B cell (primary cell): ENCODE measurements at regions not wholly inside any gene's neighbourhood (a gene's known extent, or its start where the extent isn't known, plus 50 kb on each side); places are given as distances from the start of the nearest gene placed in this dataset.

Experiments used
- ATAC-seq: fragments of 200-7000 bp; cut with Tn5 transposase; one replicate; pipeline ENCODE4 v1.10.0; 2021; ENCODE audit warnings: low read depth, mild to moderate bottlenecking, moderate number of reproducible peaks, moderate library complexity
- CTCF ChIA-PET: fragments of 350-600 bp; sonication (Branson Sonifier 250); formaldehyde crosslinking; loops from one replicate; lab custom pipeline; 2021; ENCODE audit warnings: antibody characterized with exemption, inconsistent platforms; lab: Charles Lee
- POLR2A ChIA-PET: fragments of 350-600 bp; sonication (Branson Sonifier 250); formaldehyde crosslinking; loops from one replicate; lab custom pipeline; 2021; ENCODE audit warnings: antibody characterized with exemption; lab: Charles Lee
- DNase-seq: peaks from one replicate; pipeline ENCODE4 v3.0.0; 2013
- H2AFZ ChIP-seq: 2 replicates; pipeline ENCODE4 v1.6.1; 2012; ENCODE audit warnings: mild to moderate bottlenecking, low read depth, low read length; ENCODE audit not compliant: insufficient read depth, poor library complexity, severe bottlenecking
- H3K27ac ChIP-seq, 2 donors: 1 replicate in 1 of 2; 2 replicates in 1 of 2; pipeline ENCODE4 v1.5.1; 2012 to 2013; ENCODE audit warnings: low read length in 2 of 2, mild to moderate bottlenecking in 2 of 2, moderate library complexity in 1 of 2
- H3K27me3 ChIP-seq, 4 experiments: fragments of 200-600 bp in 1 of 4; sonication (generic) in 1 of 4; replicated peaks in 1 of 4; 1 replicate in 2 of 4; 2 replicates in 2 of 4; pipeline versions ENCODE4 v1.6.1 to v1.7.0; 2013 to 2016; ENCODE audit warnings: low read length in 3 of 4, mild to moderate bottlenecking in 2 of 4, mixed read lengths in 1 of 4, moderate library complexity in 1 of 4; ENCODE audit not compliant: insufficient read depth in 4 of 4, control insufficient read depth in 3 of 4; ENCODE audit errors: control extremely low read depth in 1 of 4
- H3K36me3 ChIP-seq, 2 experiments: replicated peaks in 1 of 2; 1 replicate in 1 of 2; 2 replicates in 1 of 2; pipeline versions ENCODE4 v1.6.1 to v1.7.1; 2013; ENCODE audit warnings: low read length in 1 of 2; ENCODE audit not compliant: insufficient read depth in 2 of 2, control insufficient read depth in 1 of 2; ENCODE audit errors: control extremely low read depth in 1 of 2, extremely low read depth in 1 of 2
- H3K4me1 ChIP-seq, 2 donors: fragments of 200-600 bp in 1 of 2; sonication (generic) in 1 of 2; 1 replicate in 1 of 2; 2 replicates in 1 of 2; pipeline versions ENCODE4 v1.5.1 to v1.6.1; 2013 to 2017; ENCODE audit warnings: low read length in 2 of 2; ENCODE audit not compliant: control insufficient read depth in 2 of 2, insufficient read depth in 2 of 2
- H3K4me2 ChIP-seq: replicated peaks from 2 replicates; pipeline ENCODE3; 2012; ENCODE audit warnings: mild to moderate bottlenecking, low read depth, low read length; ENCODE audit not compliant: poor library complexity, severe bottlenecking
- H3K4me3 ChIP-seq, 5 experiments: fragments of 200-600 bp in 1 of 5; sonication (generic) in 1 of 5; 1 replicate in 3 of 5; 2 replicates in 2 of 5; pipeline versions ENCODE4 v1.5.1 to v1.7.0; 2011 to 2016; ENCODE audit warnings: low read length in 4 of 5, mild to moderate bottlenecking in 4 of 5, low read depth in 2 of 5, control low read depth in 1 of 5, moderate library complexity in 1 of 5; ENCODE audit not compliant: insufficient read depth in 1 of 5; ENCODE audit errors: control extremely low read depth in 1 of 5, extremely low read depth in 1 of 5
- H3K79me2 ChIP-seq: fragments of 200-600 bp; sonication (generic); one replicate; pipeline ENCODE4 v1.6.0; 2016; ENCODE audit warnings: low read length; ENCODE audit not compliant: control insufficient read depth, insufficient read depth
- H3K9ac ChIP-seq: fragments of 200-600 bp; sonication (generic); 2 replicates; pipeline ENCODE4 v1.6.1; 2017; ENCODE audit warnings: mild to moderate bottlenecking, low read length, moderate library complexity
- H3K9me3 ChIP-seq, 3 donors: one replicate each; pipeline versions ENCODE4 v1.6.1 to v1.7.1; 2013; ENCODE audit warnings: low read length in 2 of 3; ENCODE audit not compliant: control insufficient read depth in 2 of 3, insufficient read depth in 1 of 3; ENCODE audit errors: control extremely low read depth in 1 of 3
- H4K20me1 ChIP-seq: 2 replicates; pipeline ENCODE4 v1.6.0; 2012; ENCODE audit warnings: mild to moderate bottlenecking, low read length; ENCODE audit not compliant: insufficient read depth, control insufficient read depth, poor library complexity, severe bottlenecking
- H3K27ac Mint-ChIP-seq: one replicate; pipeline ENCODE4 v1.8.0; 2021; ENCODE audit warnings: mixed read lengths
- H3K27me3 Mint-ChIP-seq: one replicate; pipeline ENCODE4 v1.8.0; 2021; ENCODE audit warnings: mixed read lengths
- H3K4me1 Mint-ChIP-seq: one replicate; pipeline ENCODE4 v1.8.0; 2021; ENCODE audit warnings: mixed read lengths
- H3K4me3 Mint-ChIP-seq: one replicate; pipeline ENCODE4 v1.8.0; 2021; ENCODE audit warnings: mixed read lengths
- H3K9me3 Mint-ChIP-seq: one replicate; pipeline ENCODE4 v1.8.0; 2022; ENCODE audit warnings: mixed read lengths; ENCODE audit not compliant: insufficient read depth
- CTCF ChIP-seq: fragments of 200-600 bp; IDR thresholded peaks from one replicate; pipeline ENCODE4 v1.8.0; 2022; ENCODE audit warnings: antibody characterized with exemption, mild to moderate bottlenecking
- EZH2 ChIP-seq: IDR thresholded peaks from 2 replicates; pipeline ENCODE4 v1.6.1; 2012; ENCODE audit warnings: borderline replicate concordance, low read depth, mild to moderate bottlenecking, moderate library complexity, low read length; ENCODE audit not compliant: insufficient read depth, poor library complexity, severe bottlenecking
- WGBS: methylation state at CpG from one replicate; pipeline ENCODE4 v1.1.5; 2013; ENCODE audit warnings: missing lambda C conversion rate; ENCODE audit not compliant: insufficient coverage; 5-methylcytosine and 5-hydroxymethylcytosine counted together
- intact Hi-C: fragments of 100-400 bp; cut with micrococcal nuclease; formaldehyde crosslinking; loops from one replicate; pipeline ENCODE4 v1.10.0; 2022

GRCh38 chr15:39096608-39097205 lies 484.2 kb upstream of the THBS1 start:
- H3K9me3 Mint-ChIP-seq, result no peaks in the 10 kb centered on the region
- Histone ChIP-seq H3K36me3 (no peaks in the 10 kb centered on the region), H3K9ac (no peak overlapping the region), H3K27me3 (no peaks in the 10 kb centered on the region), H3K4me3 (no peak overlapping the region), H4K20me1 (no peaks in the 10 kb centered on the region), H3K79me2 (no peaks in the 10 kb centered on the region), H2AFZ (no peak overlapping the region), H3K27ac (no peak overlapping the region), H3K9me3 (peaks cover 0 to 3% (median 0%) of the 10 kb centered on the region in 3 donors), H3K4me1 (no peaks in the 10 kb centered on the region), H3K4me2 (no peak overlapping the region)
- intact Hi-C loops, result no loop called here
- TF ChIP-seq EZH2 (no peak), CTCF (no peak)
- H3K4me3 Mint-ChIP-seq, result no peak overlapping the region
- no peaks in the 10 kb centered on the region for H3K4me1 Mint-ChIP-seq
- POLR2A ChIA-PET, result no interaction called here
- WGBS, result 84% methylated on average over 2 of the region's 3 CpGs
- CTCF ChIA-PET, result no interaction called here
- no peak overlapping the region for H3K27ac Mint-ChIP-seq
- no peak for DNase-seq
- ATAC-seq, result no peak
- H3K27me3 Mint-ChIP-seq, result no peaks in the 10 kb centered on the region

- H3K9me3 Mint-ChIP-seq, result no peaks in the 10 kb centered on the region
- Histone ChIP-seq H3K36me3 (no peaks in the 10 kb centered on the region), H2AFZ (no peak overlapping the region), H3K79me2 (no peaks in the 10 kb centered on the region), H3K4me3 (no peak overlapping the region), H3K4me2 (no peak overlapping the region), H3K4me1 (no peaks in the 10 kb centered on the region), H3K9me3 (no peaks in the 10 kb centered on the region), H3K27ac (no peak overlapping the region), H3K9ac (no peak overlapping the region), H3K27me3 (no peaks in the 10 kb centered on the region), H4K20me1 (no peaks in the 10 kb centered on the region)
- TF ChIP-seq CTCF, result no peak
- no peak for TF ChIP-seq EZH2
- CTCF ChIA-PET, result no interaction called here
- intact Hi-C loops, result no loop called here
- 60% methylated on average over 1 of the region's 2 CpGs for WGBS
- POLR2A ChIA-PET, result no interaction called here
- no peak for DNase-seq
- H3K27me3 Mint-ChIP-seq, result no peaks in the 10 kb centered on the region
- ATAC-seq, result no peak
- no peak overlapping the region for H3K27ac Mint-ChIP-seq
- H3K4me3 Mint-ChIP-seq, result no peak overlapping the region
- no peaks in the 10 kb centered on the region for H3K4me1 Mint-ChIP-seq
These were observed 481.4 kb upstream of the THBS1 start for GRCh38 chr15:39099524-39099923.
